OCI-LY3 (cell line): ENCODE measurements at regions not wholly inside any gene's neighbourhood (a gene's known extent, or its start where the extent isn't known, plus 50 kb on each side); places are given as distances from the start of the nearest gene placed in this dataset.

Experiments used
- CTCF ChIP-seq: fragments of 200-600, 300-600 bp; sonication (generic); IDR thresholded peaks from 2 replicates; pipeline ENCODE4 v1.5.1; 2014; ENCODE audit warnings: antibody characterized with exemption, low read length, low read depth
- EZH2phosphoT487 ChIP-seq: fragments of 200-600 bp; shearing (Covaris generic); IDR thresholded peaks from 2 replicates; pipeline ENCODE4 v1.6.1; 2018; ENCODE audit warnings: antibody characterized with exemption, mixed run types, low read depth

GRCh38 chr12:67832155-67832554, 157.1 kb upstream of the IFNG-AS1 start:
- TF ChIP-seq CTCF (no peak), EZH2phosphoT487 (no peak)
